NCI-H82 (cell line): ENCODE measurements at regions not wholly inside any gene's neighbourhood (a gene's known extent, or its start where the extent isn't known, plus 50 kb on each side); places are given as distances from the start of the nearest gene placed in this dataset.

Experiments used
- DNase-seq: peaks from one replicate; lab custom pipeline; 2025; lab: John Stamatoyannopoulos, UW

DNA sequence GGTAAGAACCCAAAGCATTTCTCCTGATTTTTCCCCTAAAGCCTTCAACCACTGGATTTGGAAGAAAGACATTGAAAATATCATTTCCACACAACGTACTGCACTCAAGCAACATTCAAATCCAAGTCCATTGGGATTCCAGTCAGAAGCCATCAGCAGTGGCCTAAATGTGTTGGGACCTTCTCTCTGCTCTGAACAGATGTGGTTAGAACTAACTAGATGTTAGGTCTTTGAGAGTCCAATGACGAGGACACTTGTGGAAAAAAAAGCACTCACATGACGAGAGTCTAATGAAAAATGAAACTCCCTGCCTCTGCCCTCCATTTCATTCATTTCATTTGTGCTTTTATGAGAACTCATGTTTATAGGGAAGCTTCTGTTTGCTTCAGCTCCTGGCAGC is 382.3 kb downstream of the SIPA1L2 start:
- DNase-seq, result no peak

DNA sequence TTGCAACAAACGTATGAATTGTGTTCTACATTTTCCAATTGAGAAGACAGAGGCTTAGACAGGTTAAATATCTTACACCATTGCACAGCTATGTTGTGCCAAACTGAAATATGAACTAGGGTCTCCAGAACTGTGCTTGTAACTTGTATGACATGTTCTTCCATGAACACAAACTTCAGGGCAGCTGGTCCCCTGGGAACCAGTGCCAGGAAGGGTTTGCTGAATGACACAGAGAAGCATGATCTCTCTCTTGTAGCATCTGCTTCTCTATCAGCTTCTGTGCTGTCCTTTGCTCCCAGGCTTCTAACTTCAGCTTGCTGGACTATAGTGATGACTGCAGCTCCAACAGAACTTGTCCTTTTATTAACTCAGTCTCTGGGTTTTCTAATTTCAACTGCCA is 385.5 kb downstream of the SIPA1L2 start:
- DNase-seq, result peak; percentile 41

DNA sequence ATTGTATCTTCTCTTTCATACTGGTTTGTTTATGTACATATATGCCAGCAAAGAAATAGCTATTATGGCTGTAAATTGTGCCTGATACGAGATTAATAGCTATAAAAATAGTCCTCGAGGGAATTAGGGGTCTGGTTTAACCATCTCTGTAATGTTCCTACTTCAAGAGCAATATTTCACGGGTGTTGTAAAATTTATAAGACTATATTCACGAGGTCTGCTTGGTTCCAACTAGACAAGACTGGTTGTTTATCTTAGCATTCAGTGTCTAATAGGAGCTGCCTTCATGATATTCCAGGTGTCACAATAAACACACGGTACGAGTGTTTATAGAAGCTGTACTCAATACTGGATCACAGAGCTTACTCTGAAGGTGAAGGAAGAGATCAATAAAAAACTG is 389.9 kb downstream of the SIPA1L2 start:
- DNase-seq, result no peak

DNA sequence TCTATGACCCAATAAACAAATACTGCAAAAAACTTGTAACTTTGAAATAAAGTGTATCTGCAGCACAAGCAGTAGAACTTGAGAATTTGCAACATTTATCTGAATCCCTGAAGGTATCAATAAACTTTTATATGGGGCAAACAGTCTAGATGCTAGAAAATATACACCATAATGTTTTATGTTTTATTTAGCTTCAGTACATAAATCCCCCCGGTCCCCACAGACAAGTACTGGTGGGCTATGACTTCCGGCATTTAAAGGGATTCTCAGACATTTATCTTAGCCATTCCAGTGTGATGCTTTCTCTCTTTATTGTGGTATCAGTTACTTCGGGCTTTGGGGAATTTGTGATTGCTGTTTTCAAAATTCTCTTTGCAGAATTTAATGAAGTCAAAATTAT is 390.4 kb downstream of the SIPA1L2 start:
- no peak for DNase-seq

DNA sequence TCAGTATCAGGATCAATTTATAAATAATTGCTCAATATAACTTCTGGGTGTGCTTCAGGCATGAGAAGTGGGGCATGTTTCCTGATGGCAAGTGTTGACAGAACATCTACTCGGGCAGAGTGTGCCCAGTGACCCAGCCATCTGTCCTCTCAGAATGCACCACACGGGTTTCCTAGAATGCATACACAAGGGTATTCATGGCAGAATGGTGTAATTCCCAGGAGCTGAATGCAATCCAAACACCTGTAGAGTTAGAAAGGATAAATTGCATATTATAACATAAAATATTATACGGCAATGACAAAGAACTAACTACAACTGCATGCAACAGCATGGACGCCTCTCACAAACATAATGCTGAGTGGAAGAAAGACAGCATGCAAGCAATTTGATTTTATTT is 391.9 kb downstream of the SIPA1L2 start:
- DNase-seq, result no peak

DNA sequence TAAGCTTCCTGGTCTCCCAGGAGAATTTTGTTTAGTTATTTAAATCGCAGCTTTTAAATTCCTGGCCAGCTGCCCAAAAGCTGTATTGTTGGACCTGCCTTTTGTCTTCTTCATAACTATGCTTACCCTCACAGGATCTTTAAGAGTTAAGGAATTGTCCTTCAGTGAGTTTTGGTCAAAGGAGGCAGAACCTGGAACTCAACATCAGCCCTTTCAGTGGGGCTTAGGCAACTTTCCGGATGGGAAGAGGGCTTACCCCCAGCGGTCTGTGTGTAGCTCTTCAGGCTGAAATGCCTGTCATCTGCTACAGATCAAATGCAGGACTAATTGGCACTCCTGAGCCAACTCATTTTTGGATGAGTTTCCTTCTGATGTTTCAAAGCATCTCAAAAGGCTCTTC is 402.6 kb downstream of the SIPA1L2 start:
- peak; percentile 67 for DNase-seq

DNA sequence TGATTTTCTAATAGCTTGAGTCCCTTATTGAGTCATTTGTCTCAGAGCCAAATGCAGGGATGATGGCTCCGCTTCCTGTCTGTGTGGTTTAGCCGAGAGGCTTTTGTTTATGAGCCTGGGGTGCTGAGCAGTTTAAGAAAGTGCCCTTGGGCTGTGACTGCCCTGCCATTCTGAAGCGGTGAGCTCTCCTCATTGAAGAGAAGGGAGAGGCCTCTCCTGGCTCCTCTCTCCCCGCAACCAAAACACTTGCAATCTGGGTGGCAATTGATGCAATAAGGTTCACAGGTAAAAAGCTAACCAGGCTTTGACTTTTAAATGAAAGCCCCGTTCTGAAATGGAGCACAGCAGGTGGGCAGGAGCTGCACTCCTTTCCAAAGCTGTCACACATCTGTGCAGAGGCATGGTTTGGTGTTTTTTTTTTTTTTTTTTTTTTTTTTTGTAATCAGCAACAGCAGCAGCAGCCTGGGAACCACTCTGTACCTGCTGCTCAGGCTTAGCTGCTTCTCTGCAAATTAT is 403.7 kb downstream of the SIPA1L2 start:
- DNase-seq, result peak; percentile 57

DNA sequence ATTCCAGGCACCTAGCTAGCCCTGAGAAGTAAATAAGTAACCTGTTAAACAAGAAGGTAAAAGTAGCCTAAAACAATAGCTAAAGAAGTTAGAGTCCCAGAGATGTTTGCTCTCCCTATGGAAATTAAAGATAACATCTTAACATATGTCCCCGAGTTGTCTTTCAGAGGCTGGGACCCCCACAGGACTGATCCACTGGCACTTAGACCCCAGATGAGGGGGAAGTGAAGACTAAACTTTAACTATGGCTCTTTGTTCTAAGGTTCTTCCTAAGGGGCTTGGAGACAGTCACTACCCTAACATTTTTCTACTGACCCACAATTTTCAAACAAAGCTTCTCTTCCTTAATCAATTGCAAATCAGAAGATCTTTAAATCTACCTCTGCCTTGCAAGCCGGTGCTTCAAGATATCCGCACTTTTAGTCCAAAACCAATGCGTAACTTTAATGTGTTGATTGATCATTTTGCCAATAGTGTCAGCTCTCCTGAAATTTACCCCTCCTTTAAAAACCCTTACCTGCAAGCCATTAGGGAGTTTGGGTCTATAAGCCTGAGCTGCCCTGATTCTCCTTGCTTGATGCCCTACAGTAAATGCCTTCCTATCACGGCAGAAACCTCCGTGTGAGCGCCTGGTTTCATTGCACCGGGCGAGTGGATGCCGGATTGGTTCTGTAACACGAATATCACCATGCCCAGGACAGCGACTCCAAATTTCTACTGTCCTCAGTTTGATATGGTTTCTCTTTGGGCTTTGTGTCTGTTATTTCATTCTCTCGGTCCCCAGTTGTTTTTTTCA is 404.4 kb downstream of the SIPA1L2 start:
- DNase-seq, result no peak

DNA sequence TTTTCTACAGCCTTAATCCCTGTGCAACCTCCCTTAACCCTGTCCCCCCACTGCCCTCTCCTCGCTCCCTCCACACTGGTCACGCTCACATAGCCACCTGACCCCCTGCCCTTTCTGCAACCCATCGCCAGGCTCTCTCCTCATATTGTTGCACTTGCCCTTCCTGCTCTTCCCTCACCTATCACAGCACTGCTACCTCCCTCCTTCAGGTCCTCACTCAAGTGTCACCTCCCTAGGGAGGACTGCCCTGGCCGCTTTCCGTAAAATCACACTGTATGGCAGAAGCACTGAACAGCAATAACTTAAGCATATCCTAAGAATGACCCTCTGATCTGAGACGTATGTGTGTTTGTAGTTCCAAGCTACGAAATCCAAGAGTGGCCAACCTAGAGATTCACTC is 406.0 kb downstream of the SIPA1L2 start:
- DNase-seq, result no peak

DNA sequence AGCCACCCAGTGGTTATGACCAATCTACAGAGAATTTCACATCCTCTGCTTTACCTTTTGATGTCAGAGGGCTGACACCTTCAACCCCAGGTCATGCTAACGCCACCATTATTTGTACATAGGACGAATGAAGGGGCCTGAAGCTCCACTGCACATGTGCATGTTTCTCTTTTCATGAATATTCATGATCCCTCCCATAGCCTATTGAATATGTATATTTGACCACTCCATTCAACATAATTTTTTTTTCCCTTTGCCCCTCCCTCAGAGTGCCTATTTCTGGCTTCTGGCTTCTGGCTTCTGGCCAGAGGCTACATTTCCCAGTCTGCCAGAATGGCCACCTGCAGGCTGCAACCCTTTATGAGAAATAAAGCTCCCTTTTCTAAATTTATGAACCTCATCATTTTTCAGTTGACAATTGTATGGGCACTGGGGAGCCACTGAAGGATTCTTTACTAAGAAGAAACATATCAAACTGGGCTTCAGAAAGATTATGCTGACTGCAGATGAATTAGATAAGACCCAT is 406.7 kb downstream of the SIPA1L2 start:
- DNase-seq, result no peak

DNA sequence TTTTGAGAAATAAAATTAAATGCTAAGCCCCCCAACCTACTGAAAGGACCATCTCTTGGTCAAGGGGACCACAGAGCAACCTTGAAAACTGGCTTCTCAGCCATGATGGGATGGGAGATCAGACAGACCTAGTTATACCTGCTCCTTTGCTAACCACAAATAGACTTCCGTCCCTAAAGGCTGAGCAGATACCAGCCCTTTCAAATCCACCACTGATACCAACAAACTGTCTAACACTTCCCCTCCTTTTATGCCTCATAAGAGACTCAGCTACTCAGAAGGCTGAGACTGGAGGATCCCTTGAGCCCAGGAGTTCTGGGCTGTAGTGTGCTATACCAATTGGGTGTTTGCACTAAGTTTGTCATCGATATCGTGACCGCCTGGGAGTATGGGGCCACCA is 407.3 kb downstream of the SIPA1L2 start:
- no peak for DNase-seq

DNA sequence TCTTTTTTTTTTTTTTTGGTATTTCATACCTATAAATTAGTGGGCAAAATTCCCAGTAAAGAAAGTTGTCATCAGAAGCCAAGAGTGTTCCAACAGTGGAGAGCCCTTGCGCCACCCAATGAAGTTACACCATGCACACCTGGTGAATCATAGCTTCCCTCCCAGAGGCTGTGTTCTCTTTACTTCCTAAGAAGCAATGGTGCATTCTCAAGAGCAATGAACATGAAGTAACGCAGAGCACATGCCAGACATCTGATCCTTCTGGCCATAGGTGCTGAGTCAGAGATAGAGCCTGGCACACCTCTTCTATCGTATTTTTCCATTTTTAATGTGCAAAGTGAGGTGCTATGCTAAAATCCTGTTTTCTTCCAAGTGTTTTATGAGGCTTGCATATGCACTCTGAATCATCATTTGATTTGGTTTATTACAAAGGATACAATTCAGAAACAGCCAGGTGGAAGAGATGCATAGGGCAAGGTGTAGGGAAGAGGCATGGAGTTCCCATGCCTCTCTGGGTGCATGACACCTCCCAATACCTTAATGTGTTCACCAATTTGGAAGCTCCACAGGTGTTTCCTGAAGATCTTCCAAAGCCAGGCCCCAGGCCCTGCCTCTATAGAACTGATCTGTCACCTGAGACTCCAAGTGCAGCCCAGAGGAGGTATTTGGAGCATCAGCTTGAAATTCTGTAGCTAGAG is 408.0 kb downstream of the SIPA1L2 start:
- no peak for DNase-seq

DNA sequence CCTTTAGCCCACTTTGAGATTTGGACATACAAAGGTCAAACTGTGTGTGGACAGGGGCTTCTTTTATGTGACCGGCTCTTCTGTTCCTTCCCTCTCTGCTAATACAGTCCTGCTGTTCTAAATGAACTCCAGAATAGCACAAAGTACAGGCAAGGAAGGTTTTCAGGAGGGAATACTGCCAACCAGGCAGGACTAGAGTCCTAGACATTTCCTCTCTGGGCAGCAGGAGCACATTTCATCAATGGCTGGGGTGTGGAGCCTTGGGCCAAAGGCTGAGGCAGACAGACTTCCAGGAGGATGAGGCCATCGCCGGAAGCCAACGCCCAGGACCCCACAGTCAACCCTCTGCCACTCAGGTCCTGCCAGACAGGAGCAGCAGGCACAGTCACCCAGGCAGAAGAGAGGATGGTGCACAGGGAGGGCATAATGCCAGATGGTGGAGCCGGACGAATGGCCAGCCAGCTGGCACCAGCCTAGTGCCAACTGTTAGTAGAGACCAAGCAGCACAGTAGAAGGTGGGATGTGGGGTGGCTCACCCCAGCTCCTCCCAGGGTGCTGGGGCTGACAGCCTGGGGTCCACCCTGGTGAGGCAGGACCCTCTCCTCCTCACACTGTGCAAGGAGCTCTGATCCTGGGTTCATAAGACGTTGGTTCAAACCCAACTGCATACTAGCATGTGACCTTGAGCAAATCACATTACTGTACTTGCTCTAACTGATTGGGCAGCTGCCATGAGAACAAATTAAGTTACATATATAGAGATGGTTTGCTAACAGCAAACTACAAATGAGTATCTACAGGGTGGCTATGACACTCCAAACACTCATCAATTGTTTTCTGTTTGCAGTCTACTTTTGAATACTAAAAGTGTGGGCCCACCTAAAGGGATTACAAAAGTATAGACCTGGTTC is 410.7 kb downstream of the SIPA1L2 start:
- no peak for DNase-seq

DNA sequence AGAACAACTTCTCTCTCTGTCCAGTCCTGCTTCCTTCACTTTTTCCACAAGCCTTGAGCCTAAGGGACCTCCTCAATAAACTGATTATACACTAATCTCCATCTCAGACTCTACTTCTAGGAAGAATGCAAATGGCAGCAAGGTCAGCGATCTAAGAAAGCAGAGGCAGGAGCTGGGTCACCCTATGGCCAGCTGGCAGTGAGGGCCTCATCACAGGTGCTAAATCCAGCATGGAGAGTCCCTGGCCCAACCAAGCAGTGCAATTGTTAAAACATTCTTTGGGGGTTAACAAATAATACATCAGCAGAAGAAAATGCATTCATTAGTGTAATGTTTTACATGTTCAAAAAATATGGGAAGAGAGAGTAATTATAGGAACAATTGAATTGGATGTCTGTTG is 416.0 kb downstream of the SIPA1L2 start:
- peak; percentile 35 for DNase-seq

DNA sequence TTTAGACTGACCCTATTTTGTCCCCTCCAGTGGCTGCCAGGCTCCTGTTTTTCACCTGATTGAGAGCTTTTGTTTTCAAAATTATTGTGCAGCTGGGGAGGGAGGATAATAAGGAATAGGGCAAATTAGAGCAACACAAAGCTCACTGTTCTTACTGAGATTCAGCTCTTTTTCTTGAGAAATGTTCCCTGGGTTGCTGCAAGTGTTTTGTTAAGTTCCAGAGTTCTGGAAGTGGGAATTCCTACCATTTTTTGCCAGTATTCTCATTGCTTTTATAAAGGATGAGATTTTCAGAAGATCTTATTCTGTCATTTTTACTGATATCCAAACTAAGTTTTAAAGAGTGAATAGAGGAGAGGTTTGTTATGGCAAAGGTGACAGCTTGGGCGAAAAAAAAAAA is 417.7 kb downstream of the SIPA1L2 start:
- no peak for DNase-seq

DNA sequence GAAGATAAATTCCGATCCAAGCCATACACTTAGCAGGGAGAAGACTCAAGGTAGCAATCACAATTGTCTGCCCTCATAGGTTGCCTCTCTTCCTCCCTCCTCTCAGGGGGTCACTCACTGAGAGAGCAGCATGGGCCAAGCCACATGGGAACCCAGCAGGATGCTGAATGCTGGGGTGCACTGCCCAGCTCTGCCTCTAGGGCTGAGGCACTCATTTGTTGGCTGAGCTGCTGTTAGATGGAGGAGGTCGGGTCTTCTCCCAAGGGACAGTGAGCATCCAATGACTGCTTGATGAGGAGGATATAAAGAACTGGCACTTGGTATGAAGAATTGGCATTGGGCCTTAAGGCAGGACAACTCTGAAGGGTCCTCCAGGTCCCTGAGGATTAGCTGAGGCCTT is 418.8 kb downstream of the SIPA1L2 start:
- peak; percentile 75 for DNase-seq

DNA sequence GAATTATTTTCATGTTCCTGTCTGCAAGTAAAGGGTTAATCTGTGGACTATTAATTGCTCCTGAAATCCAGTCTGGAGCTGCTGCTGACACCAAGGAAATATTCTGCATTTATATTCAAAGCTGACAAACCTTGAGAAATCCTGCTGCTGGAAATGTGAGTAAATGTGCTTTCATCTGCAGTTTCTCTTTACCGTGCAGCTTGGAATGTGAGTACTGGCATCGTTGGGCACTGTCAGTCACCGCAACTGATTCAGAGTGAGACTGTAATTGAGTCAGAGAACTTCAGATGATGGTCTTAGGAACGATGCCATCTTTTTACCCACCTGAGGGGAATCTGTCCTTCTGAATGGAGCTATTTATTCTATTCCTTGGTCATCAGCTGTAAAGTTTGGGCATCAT is 420.6 kb downstream of the SIPA1L2 start:
- DNase-seq, result no peak

DNA sequence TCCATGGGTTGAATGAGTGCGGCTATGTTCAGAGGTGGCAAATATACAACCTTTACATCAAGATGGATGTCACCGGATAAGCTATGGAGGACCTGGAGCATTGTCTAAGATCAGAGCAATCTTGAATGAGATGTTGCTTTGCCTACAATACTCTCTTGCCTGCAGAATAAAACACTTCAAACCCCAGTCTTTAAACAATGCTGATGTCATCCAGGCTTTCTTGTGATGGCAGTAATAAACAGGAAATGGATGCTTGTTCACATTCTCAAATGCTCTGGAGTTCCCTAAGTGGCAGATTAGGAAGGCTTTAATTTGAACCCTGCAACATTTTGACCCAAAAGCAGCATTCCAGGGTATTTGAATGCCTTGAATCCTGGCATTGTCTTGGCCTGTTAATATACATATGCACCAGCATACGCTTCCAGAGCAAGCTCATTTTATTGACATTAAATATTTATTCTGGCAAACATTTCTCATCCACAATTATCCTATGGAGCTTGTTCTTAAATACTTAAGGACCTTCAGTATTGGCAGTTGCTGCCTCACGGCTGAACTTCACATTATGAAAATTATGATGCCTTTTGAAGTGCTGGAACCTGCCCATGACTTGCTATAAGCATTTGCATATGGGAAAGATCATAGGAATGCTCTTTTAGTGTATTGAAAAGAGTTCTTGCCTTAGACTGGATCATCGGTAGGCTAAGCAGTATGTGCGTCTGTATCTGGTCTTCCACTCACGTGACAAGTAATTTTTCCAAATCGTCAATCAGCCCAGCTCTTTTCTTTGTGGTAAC is 422.7 kb downstream of the SIPA1L2 start:
- DNase-seq, result no peak

DNA sequence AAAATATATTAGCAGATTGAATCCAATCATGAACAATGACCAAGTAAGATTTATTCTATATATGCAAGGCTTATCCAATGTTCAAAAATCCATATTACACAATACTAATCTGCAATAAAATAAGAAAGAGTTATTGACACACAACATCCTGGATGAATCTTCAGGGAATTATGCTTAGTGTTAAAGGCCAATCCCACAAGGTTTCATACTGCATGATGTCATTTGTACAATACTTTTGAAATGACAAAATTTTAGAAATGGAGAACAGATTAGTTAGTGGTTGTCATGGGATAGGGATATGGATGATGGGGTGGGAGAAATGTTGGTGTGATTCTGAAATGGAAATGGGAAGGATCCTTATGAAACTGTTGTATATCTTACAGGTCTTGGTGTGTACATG is 425.7 kb downstream of the SIPA1L2 start:
- no peak for DNase-seq

DNA sequence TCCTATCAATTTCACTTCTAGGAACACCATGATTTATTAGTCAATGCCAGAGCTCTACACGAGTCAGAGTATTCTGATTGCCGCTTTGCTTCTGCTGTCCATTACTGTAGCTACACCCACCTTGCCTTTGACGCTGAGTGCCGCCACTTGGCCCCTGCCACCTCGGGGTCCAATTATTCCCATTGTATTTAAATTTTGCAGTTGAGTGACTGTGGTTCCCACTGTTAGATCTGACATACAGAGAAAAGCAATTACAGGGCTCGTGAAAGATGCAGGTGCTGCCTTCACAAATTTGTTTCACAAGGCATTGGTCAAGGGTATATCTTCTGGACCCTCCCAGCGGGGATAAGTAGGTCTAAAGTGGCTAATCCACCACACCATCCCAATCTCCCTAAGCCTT is 428.9 kb downstream of the SIPA1L2 start:
- no peak for DNase-seq

DNA sequence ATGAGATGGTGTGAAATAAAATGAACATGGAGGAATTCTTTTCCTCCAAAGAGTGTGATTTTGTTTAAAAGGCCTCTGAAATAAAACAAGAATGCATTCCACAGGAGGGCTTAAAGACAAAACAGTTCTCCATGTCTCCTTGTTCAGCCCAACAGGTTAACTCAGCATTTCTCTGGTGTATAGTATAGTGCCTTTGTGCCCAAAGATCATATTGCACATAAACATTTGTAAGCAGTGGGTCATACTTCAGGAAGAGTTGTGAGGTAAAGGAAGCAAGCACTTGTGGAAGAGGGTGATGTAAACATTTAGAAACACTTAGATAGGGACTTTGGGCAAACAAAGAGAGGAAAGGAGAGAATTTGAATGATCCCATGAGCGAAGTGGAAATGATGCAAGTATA is 433.9 kb downstream of the SIPA1L2 start:
- no peak for DNase-seq
